GM12875 (cell line): ENCODE measurements at regions not wholly inside any gene's neighbourhood (a gene's known extent, or its start where the extent isn't known, plus 50 kb on each side); places are given as distances from the start of the nearest gene placed in this dataset.

ENCODE experiments used
- H3K4me3 ChIP-seq: one replicate; pipeline ENCODE4 v1.5.1; 2011; ENCODE audit warnings: low read depth, low read length, control low read depth
- CTCF ChIP-seq: IDR thresholded peaks from 2 replicates; pipeline ENCODE4 v1.5.1; 2011; ENCODE audit warnings: low read depth, mild to moderate bottlenecking, control low read depth, inconsistent platforms, low read length, moderate library complexity, borderline replicate concordance; ENCODE audit not compliant: insufficient read depth

GRCh38 chr16:52643006-52643405 is 96.1 kb upstream of the TOX3 start:
- TF ChIP-seq CTCF = no peak
- no peak overlapping the region for H3K4me3 ChIP-seq

GRCh38 chr16:52634528-52634927 is 87.6 kb upstream of the TOX3 start:
- no peak overlapping the region for H3K4me3 ChIP-seq
- no peak for TF ChIP-seq CTCF

- H3K4me3 ChIP-seq = no peak overlapping the region
- TF ChIP-seq CTCF = no peak
Measured at GRCh38 chr16:52634104-52634503, 87.2 kb upstream of the TOX3 start.

- no peak for TF ChIP-seq CTCF
- H3K4me3 ChIP-seq = no peak overlapping the region
Measured at GRCh38 chr16:52633230-52633629, 86.3 kb upstream of the TOX3 start.

GRCh38 chr16:52631711-52632110 is 84.8 kb upstream of the TOX3 start:
- no peak overlapping the region for H3K4me3 ChIP-seq
- TF ChIP-seq CTCF = no peak

GRCh38 chr16:52630711-52631110 is 83.8 kb upstream of the TOX3 start:
- no peak for TF ChIP-seq CTCF
- no peak overlapping the region for H3K4me3 ChIP-seq

GRCh38 chr16:52629296-52629695 is 82.4 kb upstream of the TOX3 start:
- no peak for TF ChIP-seq CTCF
- no peak overlapping the region for H3K4me3 ChIP-seq
